ENCODE measurements at regions not wholly inside any gene's neighbourhood (a gene's known extent, or its start where the extent isn't known, plus 50 kb on each side); places are given as distances from the start of the nearest gene placed in this dataset.
A peak's percentile ranks its signal among the peaks of the same experiment; 100 is the strongest.

DNA sequence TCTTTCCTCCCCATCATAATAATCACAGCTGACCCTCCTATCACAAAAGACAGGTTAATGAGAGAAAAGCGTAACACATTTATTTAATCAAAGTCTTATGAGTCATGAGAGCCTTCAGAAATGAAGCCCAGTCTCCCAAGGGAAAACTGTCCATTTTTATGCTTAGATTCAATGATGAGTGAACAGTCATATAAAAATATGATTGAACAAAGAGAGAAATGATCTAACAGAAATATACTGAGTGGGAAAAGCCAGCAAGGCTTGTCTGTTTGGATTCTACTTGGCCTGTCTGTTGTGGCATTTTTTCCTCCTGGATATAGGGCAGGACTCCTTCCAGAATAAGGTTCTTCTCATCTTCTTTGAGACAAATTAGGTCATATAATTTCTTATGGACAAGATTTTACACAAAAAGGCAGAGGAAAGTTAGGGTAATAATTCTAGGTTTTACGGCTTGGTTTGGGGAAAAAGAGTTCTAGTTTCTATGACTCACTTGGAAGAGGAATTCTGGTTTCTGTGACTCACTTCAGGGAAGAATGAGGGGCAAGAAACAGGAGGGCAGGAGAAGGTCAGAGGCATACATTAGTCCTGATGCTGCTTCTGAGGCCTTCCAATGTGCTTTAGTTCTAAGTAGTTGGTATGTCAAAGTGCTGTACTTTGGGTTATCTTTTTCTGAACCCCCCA is 534.2 kb downstream of the ZIC1 start:
- no peak for ATAC-seq
- Histone ChIP-seq H3K9me3 (no peaks in the 10 kb centered on the region), H3K36me3 (no peaks in the 10 kb centered on the region), H3K4me1 (peaks cover 0 to 4% (median 0%) of the 10 kb centered on the region in 3 donors), H3K27ac (no peak overlapping the region), H3K27me3 (no peaks in the 10 kb centered on the region), H3K4me3 (no peak overlapping the region)
- WGBS, 2 donors (ENCODE audit: low coverage in 1 of 2) = 32 to 59% methylated on average over 2 of the region's 2 CpGs
- TF ChIP-seq EP300 (IDR thresholded peaks at IDR 0.05) (no peak), POLR2AphosphoS5 (IDR thresholded peaks at IDR 0.05) (no peak), POLR2A (IDR thresholded peaks at IDR 0.05) (no peak)
- TF ChIP-seq, protein P1, sequence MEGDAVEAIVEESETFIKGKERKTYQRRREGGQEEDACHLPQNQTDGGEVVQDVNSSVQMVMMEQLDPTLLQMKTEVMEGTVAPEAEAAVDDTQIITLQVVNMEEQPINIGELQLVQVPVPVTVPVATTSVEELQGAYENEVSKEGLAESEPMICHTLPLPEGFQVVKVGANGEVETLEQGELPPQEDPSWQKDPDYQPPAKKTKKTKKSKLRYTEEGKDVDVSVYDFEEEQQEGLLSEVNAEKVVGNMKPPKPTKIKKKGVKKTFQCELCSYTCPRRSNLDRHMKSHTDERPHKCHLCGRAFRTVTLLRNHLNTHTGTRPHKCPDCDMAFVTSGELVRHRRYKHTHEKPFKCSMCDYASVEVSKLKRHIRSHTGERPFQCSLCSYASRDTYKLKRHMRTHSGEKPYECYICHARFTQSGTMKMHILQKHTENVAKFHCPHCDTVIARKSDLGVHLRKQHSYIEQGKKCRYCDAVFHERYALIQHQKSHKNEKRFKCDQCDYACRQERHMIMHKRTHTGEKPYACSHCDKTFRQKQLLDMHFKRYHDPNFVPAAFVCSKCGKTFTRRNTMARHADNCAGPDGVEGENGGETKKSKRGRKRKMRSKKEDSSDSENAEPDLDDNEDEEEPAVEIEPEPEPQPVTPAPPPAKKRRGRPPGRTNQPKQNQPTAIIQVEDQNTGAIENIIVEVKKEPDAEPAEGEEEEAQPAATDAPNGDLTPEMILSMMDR (IDR thresholded peaks at IDR 0.05) = no peak

DNA sequence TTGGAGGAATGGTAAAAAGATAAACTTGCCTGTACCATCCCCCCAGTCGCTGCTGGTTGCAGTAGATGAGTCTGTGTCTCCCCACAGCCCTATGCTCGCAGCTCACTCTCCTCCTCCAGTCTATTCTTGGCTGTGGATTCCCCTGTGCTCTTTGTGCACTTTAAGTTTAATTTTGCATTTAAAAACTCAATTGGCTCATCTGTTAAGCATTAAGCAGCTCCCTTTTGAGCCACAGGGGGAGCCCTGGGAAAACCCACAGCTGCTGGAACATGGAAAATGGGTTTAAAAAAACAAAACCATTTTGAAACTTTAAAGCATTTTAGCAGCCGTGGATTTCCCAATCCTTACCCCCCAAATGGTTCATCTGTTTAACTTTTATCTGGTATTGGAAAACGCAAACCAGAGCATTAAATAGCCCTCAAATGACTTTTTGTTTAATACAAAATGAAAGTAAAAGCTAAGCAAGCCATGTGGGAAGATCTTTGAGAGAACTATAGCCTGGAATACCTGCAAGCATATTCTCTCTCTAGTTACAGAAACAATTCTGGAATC is 536.9 kb downstream of the ZIC1 start:
- peak overlapping the region in 2 of 4 donors; percentile 14 to 34 for H3K27ac ChIP-seq
- 9 to 16% methylated on average over 4 of the region's 4 CpGs for WGBS, 2 donors (ENCODE audit: low coverage in 1 of 2)
- TF ChIP-seq, protein P1 (IDR thresholded peaks at IDR 0.05) = peak; percentile 27 to 66 (median 40)
- TF ChIP-seq POLR2A (IDR thresholded peaks at IDR 0.05) (no peak), EP300 (IDR thresholded peaks at IDR 0.05) (no peak), POLR2AphosphoS5 (IDR thresholded peaks at IDR 0.05) (no peak)

DNA sequence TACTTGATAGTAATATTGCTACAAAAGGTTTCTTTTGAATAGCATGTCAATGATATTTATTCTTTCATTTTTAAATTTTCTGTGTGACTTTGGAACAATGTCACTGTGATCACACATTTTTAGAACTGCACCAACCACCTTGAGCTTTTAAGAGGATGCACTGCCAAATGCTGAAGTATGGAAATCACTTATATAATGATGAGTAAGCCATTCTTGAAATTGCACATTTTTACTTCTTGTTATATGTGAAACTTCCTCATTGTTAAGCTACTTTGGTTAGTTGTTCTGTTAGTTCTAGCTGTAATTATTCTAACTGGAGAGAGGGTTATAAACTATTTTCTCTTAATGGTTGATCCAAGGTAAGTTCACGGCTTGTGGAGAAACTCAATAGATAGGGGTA is 547.5 kb downstream of the ZIC1 start:
- no peaks in the 10 kb centered on the region for H3K27me3 ChIP-seq
- no peaks in the 10 kb centered on the region for H3K4me1 ChIP-seq
- no peaks in the 10 kb centered on the region for H3K9me3 ChIP-seq
- ATAC-seq = no peak
- no peak overlapping the region for H3K27ac ChIP-seq
- 89 to 100% methylated on average over 1 of the region's 1 CpG for WGBS, 2 donors (ENCODE audit: low coverage in 1 of 2)
- H3K4me3 ChIP-seq = no peak overlapping the region
- TF ChIP-seq POLR2AphosphoS5 (IDR thresholded peaks at IDR 0.05) (no peak), POLR2A (IDR thresholded peaks at IDR 0.05) (no peak), EP300 (IDR thresholded peaks at IDR 0.05) (no peak)
- TF ChIP-seq, protein P1 (IDR thresholded peaks at IDR 0.05) = no peak
- H3K36me3 ChIP-seq = no peaks in the 10 kb centered on the region

More for the DNA sequence above, 536.9 kb downstream of the ZIC1 start:
- Histone ChIP-seq H3K4me3 (peak overlapping the region; percentile 36 to 60), H3K4me1 (peaks cover 0 to 4% (median 0%) of the 10 kb centered on the region in 3 donors), H3K36me3 (no peaks in the 10 kb centered on the region), H3K27me3 (no peaks in the 10 kb centered on the region), H3K9me3 (no peaks in the 10 kb centered on the region)
- ATAC-seq = peak; percentile 51

DNA sequence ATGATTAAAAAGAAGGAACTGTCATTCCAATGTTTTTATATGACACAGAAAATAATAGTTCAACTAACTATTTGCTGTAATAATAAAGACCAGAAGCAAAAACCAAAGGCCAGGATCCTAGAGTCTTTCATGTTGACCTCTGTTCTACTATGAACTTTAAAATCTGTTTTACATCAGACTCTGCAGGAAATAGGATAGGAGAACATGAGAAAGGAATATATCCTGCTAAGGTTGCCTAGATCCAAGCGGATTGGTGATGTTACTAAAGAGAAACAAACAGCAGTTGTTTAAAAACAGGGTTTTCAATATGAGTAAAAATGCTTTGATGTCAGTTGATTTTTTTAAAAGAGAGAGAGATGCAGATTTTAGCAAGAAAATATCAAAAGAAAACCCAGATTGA is 549.6 kb downstream of the ZIC1 start:
- Histone ChIP-seq H3K4me1 (no peaks in the 10 kb centered on the region), H3K36me3 (no peaks in the 10 kb centered on the region), H3K27me3 (no peaks in the 10 kb centered on the region), H3K27ac (no peak overlapping the region), H3K4me3 (no peak overlapping the region), H3K9me3 (no peaks in the 10 kb centered on the region)
- ATAC-seq = no peak
- TF ChIP-seq POLR2AphosphoS5 (IDR thresholded peaks at IDR 0.05) (no peak), POLR2A (IDR thresholded peaks at IDR 0.05) (no peak), EP300 (IDR thresholded peaks at IDR 0.05) (no peak)
- TF ChIP-seq, protein P1 (IDR thresholded peaks at IDR 0.05) = no peak
- WGBS, 2 donors (ENCODE audit: low coverage in 1 of 2) = 78 to 80% methylated on average over 1 of the region's 1 CpG

DNA sequence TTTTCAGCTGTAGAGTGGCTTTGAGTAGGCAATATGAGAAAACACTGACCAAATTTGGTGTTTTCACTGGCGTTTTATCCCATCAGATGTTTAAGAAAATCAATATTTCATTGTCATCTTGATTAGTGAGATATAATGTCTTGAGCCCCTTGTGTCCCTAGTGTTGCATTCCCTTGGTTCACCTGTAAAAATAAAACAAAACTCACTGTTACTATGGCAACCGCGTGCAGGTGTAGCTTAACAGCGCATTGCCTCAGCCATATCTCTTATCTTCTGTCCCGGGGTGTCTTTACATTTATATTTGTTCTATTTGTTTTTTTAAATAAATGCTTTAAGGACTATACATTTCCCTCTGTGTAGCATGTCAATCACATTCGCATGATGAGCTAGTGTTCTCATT is 551.6 kb downstream of the ZIC1 start:
- Histone ChIP-seq H3K27me3 (no peaks in the 10 kb centered on the region), H3K4me3 (no peak overlapping the region), H3K9me3 (no peaks in the 10 kb centered on the region), H3K27ac (no peak overlapping the region), H3K36me3 (no peaks in the 10 kb centered on the region), H3K4me1 (no peaks in the 10 kb centered on the region)
- TF ChIP-seq, protein P1 (IDR thresholded peaks at IDR 0.05) = no peak
- TF ChIP-seq POLR2AphosphoS5 (IDR thresholded peaks at IDR 0.05) (no peak), EP300 (IDR thresholded peaks at IDR 0.05) (no peak), POLR2A (IDR thresholded peaks at IDR 0.05) (no peak)
- 65 to 67% methylated on average over 4 to 6 of the region's 6 CpGs for WGBS, 2 donors (ENCODE audit: low coverage in 1 of 2)
- no peak for ATAC-seq

All from gastroesophageal sphincter (tissue), 4 donors.